ENCODE measurements at regions not wholly inside any gene's neighbourhood (a gene's known extent, or its start where the extent isn't known, plus 50 kb on each side); places are given as distances from the start of the nearest gene placed in this dataset.

GRCh38 chr2:205929246-205929942 lies 156.6 kb downstream of the INO80D start:
- Histone ChIP-seq H3K4me3 (no peak overlapping the region), H3K27ac (peak overlapping the region; percentile 45), H3K36me3 (no peaks in the 10 kb centered on the region), H3K27me3 (no peaks in the 10 kb centered on the region), H3K9me3 (no peaks in the 10 kb centered on the region), H3K9ac (ENCODE audit: low read depth in 2 of 2, low read length in 2 of 2) (no peak overlapping the region), H3K4me1 (peaks cover 4% of the 10 kb centered on the region)
- TF ChIP-seq CTCF (IDR thresholded peaks at IDR 0.05), result no peak
- intact Hi-C loops (cut with DNase I), result loop anchor here (10.0 kb wide), 1 partner anchor 165 kb away; no protein-coding TSS in a partner anchor
- DNase-seq, result peak; percentile 80

GRCh38 chr2:205925373-205926337 lies 160.3 kb downstream of the INO80D start:
- peak; percentile 83 for DNase-seq
- Histone ChIP-seq H3K36me3 (no peaks in the 10 kb centered on the region), H3K4me3 (no peak overlapping the region), H3K4me1 (peaks cover 4% of the 10 kb centered on the region), H3K9ac (ENCODE audit: low read depth in 2 of 2, low read length in 2 of 2) (no peak overlapping the region), H3K9me3 (no peaks in the 10 kb centered on the region), H3K27ac (no peak overlapping the region), H3K27me3 (no peaks in the 10 kb centered on the region)
- peak; percentile 91 for TF ChIP-seq CTCF (IDR thresholded peaks at IDR 0.05)
- intact Hi-C loops (cut with DNase I), result loop anchor here (10.0 kb wide), 1 partner anchor 161 kb away; no protein-coding TSS in a partner anchor

DNA sequence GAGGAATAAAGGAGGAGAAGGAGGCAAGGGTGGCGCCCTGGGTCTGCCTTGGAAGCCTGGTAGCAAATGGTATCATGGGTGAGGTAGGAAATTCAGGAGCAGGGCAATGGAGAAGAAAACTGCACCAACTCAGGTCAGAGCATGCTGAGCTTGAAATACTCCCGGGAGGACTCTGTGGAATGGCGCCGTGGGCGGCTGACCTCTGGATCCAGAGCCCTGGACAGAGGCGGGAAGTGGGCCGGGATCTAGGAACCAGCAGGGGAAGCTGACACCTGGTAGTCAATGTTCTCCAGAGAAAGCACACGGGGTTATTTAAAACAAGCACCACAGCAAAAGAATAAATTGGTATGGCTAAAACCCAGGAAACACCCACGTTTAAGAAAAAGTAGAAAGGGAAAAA lies 161.3 kb downstream of the INO80D start:
- DNase-seq, result no peak
- no peaks in the 10 kb centered on the region for H3K27me3 ChIP-seq

GRCh38 chr2:205915130-205915524 lies 170.8 kb downstream of the INO80D start:
- intact Hi-C loops (cut with DNase I), result no loop called here
- peak overlapping the region; percentile 75 for H3K27ac ChIP-seq
- H3K36me3 ChIP-seq, result no peaks in the 10 kb centered on the region
- H3K4me1 ChIP-seq, result peaks cover 15% of the 10 kb centered on the region
- H3K9ac ChIP-seq (ENCODE audit: low read depth in 2 of 2, low read length in 2 of 2), result peak overlapping the region in 1 of 2 donors; percentile 70
- no peaks in the 10 kb centered on the region for H3K27me3 ChIP-seq
- no peak overlapping the region for H3K4me3 ChIP-seq
- TF ChIP-seq CTCF (IDR thresholded peaks at IDR 0.05), result no peak
- DNase-seq, result no peak
- H3K9me3 ChIP-seq, result no peaks in the 10 kb centered on the region

More for the DNA sequence above, 161.3 kb downstream of the INO80D start:
- Histone ChIP-seq H3K27ac (no peak overlapping the region), H3K9me3 (no peaks in the 10 kb centered on the region), H3K9ac (ENCODE audit: low read depth in 2 of 2, low read length in 2 of 2) (no peak overlapping the region), H3K4me3 (no peak overlapping the region), H3K4me1 (peaks cover 4% of the 10 kb centered on the region), H3K36me3 (no peaks in the 10 kb centered on the region)
- no peak for TF ChIP-seq CTCF (IDR thresholded peaks at IDR 0.05)
- intact Hi-C loops (cut with DNase I), result loop anchor here (10.0 kb wide), 1 partner anchor 160 kb away; no protein-coding TSS in a partner anchor

All from colonic mucosa (tissue), 4 donors.